HG03175 (cell line): ENCODE measurements at regions not wholly inside any gene's neighbourhood (a gene's known extent, or its start where the extent isn't known, plus 50 kb on each side); places are given as distances from the start of the nearest gene placed in this dataset.

Experiments used
- ATAC-seq: cut with Tn5 transposase; IDR thresholded peaks from one replicate; pipeline ENCODE4 v1.9.1; 2021; ENCODE audit warnings: mild to moderate bottlenecking, moderate library complexity; ENCODE audit not compliant: unreplicated experiment

GRCh38 chr13:60282186-60282585, 114.8 kb upstream of the TDRD3 start:
- no peak for ATAC-seq

DNA sequence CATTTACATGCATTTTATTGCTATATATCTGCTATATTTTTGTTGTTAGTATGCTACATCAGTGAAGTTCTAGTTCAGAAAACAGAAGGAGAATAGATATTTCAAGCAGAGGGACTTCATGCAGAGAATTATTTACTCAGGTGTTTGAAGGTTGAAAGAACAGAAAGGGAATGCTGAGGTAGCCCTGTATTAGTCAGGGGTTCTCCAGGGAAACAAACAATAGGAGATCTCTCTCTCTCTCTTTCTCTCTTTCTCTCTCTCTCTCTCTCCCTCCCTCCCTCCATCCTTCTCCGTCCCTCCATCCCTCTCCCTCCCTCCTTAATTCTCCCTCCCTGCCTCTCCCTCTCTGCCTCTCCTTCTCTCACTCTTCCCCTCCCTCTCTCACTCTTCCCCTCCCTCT, 114.3 kb upstream of the TDRD3 start:
- ATAC-seq, result no peak

DNA sequence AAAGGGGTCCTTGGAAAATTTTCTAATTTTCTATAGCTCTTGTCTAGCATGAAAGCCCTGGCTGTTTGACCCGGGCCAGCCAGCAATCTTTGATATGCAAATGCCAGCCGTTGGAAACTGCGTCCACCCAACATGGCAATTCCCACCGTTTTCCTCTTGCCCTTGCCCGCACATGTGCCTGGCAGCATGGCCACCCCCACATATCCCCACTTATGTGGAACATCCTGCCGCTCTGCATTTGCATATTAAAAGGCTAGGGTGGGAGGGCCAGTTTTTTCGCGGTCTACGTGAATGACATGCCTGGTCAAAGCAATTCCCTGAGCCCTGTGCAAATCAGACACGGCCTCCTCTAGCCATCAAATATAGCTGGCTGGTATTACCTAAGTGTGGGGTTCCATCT, 110.3 kb upstream of the TDRD3 start:
- ATAC-seq, result no peak

- no peak for ATAC-seq
Measured at GRCh38 chr13:60288569-60288968, 108.5 kb upstream of the TDRD3 start.

DNA sequence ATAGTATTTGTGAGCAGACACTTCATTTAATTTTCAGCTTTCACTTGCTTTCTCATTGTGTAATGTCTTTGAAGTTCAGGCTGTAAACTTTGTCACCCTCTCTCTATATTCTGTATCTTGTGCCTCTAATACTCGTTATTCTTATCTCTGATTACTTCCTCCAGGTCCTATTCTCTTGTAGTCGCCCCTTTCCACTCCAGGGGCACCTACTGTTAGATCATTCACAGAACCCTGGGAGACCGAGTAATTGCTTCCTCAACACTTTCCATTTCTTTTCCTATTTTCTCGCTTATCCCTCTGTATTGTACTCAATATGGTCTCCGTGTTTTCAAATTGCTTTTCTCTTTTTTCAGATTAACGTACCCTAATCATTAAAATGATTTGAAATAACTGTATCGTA, 93.9 kb upstream of the TDRD3 start:
- ATAC-seq, result no peak

DNA sequence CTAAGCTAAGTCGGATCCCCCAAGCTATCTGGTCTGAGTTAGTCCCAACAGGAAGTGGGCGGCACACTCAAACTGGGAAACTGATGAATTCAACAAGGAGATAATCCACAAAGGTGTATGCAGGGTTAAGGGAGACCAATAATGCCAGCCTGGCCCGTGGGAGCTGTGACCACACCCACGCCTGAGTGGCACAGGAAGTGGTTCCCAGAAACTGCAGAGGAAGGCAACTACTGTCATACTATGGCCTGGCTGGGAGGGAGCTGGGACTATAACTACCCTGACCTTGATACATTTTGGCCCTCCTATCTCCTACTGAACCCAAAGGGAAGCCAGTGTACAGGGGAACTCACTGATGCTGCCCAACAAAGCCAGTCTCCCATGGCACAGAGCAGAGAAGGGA, 85.5 kb upstream of the TDRD3 start:
- ATAC-seq, result no peak

DNA sequence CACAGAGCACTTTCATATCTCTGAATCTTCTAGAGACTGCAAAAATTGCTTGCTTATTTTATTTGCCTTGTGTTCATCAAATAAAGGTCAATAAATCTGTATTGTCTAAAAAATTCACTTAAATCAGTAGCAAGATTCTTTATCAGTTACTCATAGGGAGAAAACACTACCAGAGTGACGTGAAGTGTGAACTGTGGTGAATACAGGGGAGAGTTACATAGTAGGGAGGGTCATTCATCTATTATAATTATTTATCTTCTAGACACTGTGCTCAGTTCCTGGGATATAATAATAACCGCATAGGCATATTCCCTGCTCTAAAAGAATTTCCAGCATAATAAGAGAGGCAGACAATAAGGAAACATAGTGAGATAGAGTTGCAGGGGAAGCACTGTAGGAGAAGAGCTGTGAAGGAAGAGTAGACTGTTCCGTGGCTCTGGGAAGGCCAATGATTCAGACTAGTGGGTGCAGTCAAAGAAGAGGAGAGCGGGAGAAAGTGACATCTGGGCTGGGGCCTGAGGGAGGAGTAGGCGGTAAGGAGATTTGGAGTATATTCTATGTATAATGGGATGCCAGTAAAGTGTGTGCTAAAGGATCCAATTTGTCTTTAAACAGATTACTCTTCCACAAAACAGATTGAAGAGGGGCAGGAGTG, 84.0 kb upstream of the TDRD3 start:
- no peak for ATAC-seq

DNA sequence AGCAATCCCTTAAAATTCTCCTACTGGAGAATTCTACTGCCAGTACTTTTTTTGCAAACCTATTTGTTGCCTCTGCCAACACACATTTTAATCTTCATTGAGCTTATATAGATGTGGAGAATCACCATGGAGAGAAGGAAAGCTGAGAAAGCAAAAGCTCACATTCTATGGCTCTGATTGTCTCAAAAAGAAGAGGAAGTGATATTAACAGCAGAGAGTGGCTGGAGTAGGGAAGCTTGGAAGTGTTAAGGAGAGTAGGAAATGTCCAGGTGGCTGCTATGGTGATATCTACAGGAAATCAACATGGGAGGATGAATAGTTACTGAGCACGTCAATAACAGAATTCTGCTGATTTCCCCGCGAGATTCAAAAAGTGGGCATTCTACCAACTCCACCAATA, 78.8 kb upstream of the TDRD3 start:
- ATAC-seq, result no peak

DNA sequence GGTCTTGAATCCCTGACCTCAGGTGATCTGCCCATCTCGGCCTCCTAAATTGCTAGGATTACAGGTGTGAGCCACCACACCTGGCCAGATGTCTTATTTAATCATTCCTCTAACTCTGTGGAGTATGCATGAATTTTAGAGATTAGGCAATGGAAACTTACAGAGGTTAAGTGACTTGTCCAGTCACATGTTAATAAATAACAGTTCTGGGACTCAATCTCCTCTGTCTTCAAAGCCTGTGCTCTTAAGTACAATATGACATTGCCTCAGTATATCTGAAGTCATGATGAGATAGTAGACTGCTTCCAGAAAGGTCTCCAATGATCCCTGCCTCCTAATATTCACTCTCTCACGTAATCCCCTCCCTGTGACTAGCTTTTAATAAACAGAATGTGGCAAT, 72.9 kb upstream of the TDRD3 start:
- ATAC-seq, result no peak

DNA sequence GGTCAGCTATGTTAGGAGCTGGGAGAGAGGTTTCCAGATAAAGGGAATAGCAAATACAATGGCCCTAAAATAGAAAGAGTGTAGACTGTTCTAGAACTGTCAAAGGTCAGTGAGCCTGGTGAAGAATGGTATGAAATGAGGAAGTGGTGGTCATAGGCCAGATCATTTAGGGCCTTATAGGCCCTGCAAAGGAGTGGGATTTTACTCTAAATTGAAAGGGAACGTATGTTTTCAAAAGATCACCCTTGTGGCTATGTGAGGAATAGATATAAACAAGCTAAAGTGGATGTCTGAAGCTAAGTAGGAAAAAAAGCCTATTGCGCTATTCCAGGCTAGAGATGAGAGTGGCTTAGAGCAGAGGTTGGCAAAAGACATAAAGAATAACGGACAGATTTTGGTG, 70.7 kb upstream of the TDRD3 start:
- ATAC-seq, result peak; percentile 39

DNA sequence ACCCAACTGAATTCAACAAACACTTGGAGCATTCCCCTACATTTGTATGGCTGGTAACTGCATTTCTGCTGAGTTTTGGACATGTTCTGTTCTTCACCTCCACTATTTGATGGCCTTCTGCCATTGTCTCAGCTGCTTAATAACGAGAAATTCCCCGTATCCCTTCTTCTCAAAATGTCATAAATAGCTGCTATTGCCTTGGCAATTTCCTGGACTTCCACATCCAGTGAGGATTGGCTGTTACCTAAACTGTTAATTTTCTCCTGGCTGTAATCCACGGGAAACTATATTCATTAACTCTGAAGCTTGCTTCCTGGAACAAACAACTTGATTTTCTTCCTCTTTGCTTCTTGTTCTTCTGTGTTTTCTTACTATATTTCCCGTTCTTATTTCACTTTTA, 69.5 kb upstream of the TDRD3 start:
- ATAC-seq, result no peak

GRCh38 chr13:60328073-60328472, 68.9 kb upstream of the TDRD3 start:
- no peak for ATAC-seq

DNA sequence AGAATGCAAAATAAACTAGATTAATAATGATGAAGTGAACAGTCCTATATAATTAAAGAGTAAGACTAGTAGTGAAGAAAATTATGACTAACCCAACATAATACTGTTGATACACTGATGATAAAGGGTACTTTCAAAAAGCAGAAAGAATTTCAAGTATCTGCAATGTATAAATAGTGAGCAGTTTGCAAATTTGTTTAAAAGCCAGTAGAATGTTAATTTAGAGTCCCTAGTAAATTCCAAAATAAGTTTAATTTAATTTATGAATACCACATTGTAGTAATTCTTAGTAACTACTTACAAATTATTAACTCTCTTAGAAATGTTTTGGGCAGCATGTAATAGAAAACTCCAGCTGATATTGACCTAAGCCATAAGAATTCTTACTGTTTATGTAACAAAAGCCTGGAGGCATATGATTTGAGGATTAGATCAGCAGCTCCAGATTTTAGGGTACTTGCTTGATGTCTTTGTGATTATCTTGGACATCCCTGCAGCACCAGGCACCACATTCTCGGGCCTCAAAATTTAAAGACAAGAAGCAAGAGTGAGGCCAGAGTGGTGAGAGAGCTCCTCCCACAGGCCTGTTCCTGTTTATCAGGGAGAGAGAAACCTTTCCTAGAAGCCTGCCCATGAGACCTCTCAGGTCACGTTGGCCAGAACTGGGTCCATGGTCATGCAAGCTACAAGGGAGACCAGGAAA, 67.6 kb upstream of the TDRD3 start:
- ATAC-seq, result peak; percentile 45

DNA sequence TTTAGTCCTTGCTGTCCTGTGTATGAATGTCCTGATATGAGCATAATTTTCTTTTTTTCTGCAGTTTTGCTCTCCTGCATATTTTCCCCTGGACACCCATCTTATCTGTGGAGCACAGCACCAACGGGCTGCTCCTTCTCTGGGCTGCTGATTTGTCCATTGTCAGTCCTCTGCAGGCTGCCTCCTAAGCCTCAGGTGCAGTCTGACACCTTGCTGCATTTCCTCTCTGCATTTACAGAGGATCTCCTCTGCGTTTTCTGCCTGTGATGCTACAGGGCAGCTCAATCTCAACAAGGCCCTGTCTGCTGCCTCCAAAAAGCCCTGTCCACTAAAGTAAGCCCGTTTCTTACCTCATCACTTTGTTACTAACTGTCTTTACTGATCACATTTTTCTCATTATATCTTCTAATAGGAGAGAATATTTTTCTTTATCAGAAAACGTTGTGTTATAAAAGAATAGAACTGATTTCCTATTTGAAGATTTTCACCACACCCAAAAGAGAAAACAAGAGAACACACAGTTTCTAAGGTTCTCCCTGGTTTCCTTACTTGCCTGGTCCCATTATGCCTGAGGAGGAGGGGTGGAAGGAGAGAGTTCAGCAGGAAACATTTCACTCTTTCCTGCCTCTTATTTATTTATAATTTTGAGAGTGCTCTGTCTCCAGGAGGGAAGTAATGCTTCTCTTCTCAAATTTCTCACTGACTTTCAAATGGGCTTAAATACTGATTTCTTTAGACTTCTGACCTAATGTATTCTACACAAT, 65.6 kb upstream of the TDRD3 start:
- no peak for ATAC-seq

DNA sequence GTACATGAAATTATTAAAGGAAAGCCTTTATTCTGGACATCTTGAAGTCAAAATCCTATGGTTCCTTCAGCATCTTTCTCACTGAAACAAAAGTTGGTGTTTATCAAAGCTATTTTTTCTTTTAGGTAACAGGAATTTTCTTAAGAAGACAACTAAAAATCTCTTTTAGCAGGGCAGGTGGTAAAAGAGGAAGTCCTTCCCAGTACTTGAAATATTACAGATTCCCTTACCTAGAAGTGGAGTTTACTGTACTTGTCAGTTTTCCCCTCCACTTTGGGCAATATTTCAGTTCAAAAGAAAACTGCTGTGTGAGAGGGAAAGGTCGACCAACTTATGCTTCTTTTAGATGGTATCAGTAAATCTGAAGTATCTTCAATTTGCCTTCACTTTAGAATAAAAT, 64.3 kb upstream of the TDRD3 start:
- no peak for ATAC-seq

- ATAC-seq, result no peak
Measured at GRCh38 chr13:60334310-60334709, 62.7 kb upstream of the TDRD3 start.

DNA sequence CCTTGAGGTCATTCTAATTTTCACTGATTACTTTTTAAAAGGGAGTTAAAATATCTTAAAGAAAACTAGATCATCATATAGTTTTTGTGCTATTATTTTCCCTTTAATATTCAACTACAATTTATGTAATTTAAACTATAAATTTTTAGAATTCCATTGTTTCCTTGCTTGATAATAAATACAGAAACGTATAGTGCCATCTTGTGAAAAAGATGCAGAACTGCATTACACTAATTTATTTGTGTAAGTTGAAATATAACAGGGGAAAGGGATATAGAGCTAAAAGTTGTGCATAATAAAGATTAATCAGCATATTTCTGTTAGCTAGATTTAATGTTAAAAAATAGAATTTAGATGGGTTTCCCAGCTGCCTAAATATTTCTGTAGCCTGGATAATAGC, 61.5 kb upstream of the TDRD3 start:
- ATAC-seq, result no peak

- ATAC-seq, result no peak
Measured at GRCh38 chr13:60338754-60339153, 58.3 kb upstream of the TDRD3 start.

DNA sequence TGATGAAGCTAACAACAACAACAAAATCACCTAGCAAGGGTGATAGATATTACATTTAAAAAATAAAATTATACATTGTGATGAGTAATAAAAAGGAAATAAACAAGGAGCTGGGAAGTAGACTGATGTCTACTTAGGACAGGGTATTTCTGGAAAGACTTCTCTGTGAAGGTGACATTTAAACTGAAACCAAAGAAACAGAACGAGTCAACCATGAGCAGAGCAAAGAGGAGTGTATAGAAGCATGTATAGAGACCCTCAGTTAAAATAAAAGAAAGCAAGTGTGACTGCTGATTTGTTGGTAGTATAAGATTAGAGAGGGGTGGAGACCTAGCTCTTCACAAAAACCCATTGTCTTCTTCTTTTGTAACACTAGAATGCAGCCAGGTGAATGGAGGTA, 53.0 kb upstream of the TDRD3 start:
- no peak for ATAC-seq

GRCh38 chr13:60347174-60347573, 49.8 kb upstream of the TDRD3 start:
- no peak for ATAC-seq
